Panc1 (cell line): ENCODE measurements at regions not wholly inside any gene's neighbourhood (a gene's known extent, or its start where the extent isn't known, plus 50 kb on each side); places are given as distances from the start of the nearest gene placed in this dataset.

ENCODE experiments used
- ATAC-seq: fragments of 200-7000 bp; cut with Tn5 transposase; 2 replicates; pipeline ENCODE4 v1.9.1; 2020; ENCODE audit warnings: mild to moderate bottlenecking, moderate library complexity
- BruUV-seq: library from RNA; stranded (reverse); fragments of 400-500 nt; replicated peaks from 2 replicates; lab custom pipeline; 2021; lab: Mats Ljungman, UMichigan
- CTCF ChIA-PET: fragments of 300-600 bp; sonication (Branson Sonifier 250); formaldehyde crosslinking; loops from one replicate; lab custom pipeline; 2022; ENCODE audit warnings: antibody characterized with exemption; lab: Charles Lee
- POLR2A ChIA-PET: fragments of 300-600 bp; sonication (Branson Sonifier 250); formaldehyde crosslinking; loops from one replicate; lab custom pipeline; 2022; ENCODE audit warnings: antibody characterized with exemption; lab: Charles Lee
- DNase-seq: peaks from one replicate; pipeline ENCODE4 v3.0.0-alpha.2; 2010; ENCODE audit warnings: low read depth, low spot score
- H3K27ac ChIP-seq: 2 replicates; pipeline ENCODE4 v1.5.1; 2011; ENCODE audit warnings: mild to moderate bottlenecking, low read length, inconsistent platforms
- H3K27me3 ChIP-seq: fragments of 200-500 bp; sonication (Bioruptor generic); 2 replicates; pipeline ENCODE4 v1.6.0; 2014; ENCODE audit warnings: low read length, inconsistent platforms; ENCODE audit not compliant: control insufficient read depth, insufficient read depth
- H3K36me3 ChIP-seq: fragments of 200-500 bp; sonication (Bioruptor generic); 2 replicates; pipeline ENCODE4 v1.5.1; 2014; ENCODE audit warnings: inconsistent platforms, mild to moderate bottlenecking, low read length, moderate library complexity; ENCODE audit not compliant: control insufficient read depth, insufficient read depth
- H3K4me1 ChIP-seq: 2 replicates; pipeline ENCODE4 v1.5.1; 2011; ENCODE audit warnings: inconsistent platforms, mild to moderate bottlenecking, low read length, moderate library complexity; ENCODE audit not compliant: control insufficient read depth, insufficient read depth
- H3K4me3 ChIP-seq, 2 experiments: 2 replicates each; pipeline ENCODE4 v1.5.1; 2011 to 2012; ENCODE audit warnings: low read depth in 2 of 2, low read length in 2 of 2, mild to moderate bottlenecking in 2 of 2, inconsistent platforms in 1 of 2, moderate library complexity in 1 of 2
- H3K9me3 ChIP-seq: fragments of 200-500 bp; sonication (Bioruptor generic); 2 replicates; pipeline ENCODE4 v1.5.1; 2014; ENCODE audit warnings: low read depth, mild to moderate bottlenecking, inconsistent platforms, low read length, moderate library complexity; ENCODE audit not compliant: control insufficient read depth, insufficient read depth
- CTCF ChIP-seq: fragments of 450-650 bp; IDR thresholded peaks from 2 replicates; pipeline ENCODE4 v1.5.1; 2017; ENCODE audit warnings: mild to moderate bottlenecking
- POLR2AphosphoS5 ChIP-seq: IDR thresholded peaks from 2 replicates; pipeline ENCODE4 v1.6.1; 2012; ENCODE audit warnings: mild to moderate bottlenecking, low read depth, low read length, moderate library complexity
- REST ChIP-seq, 2 experiments: IDR thresholded peaks; 2 replicates each; pipeline ENCODE4 v1.6.1; 2011 to 2012; ENCODE audit warnings: low read depth in 2 of 2, control low read depth in 1 of 2, low read length in 1 of 2, mild to moderate bottlenecking in 1 of 2, moderate library complexity in 1 of 2; ENCODE audit not compliant: insufficient read depth in 1 of 2
- SIN3A ChIP-seq: IDR thresholded peaks from 2 replicates; pipeline ENCODE4 v1.6.1; 2012; ENCODE audit warnings: low read depth, mild to moderate bottlenecking, low read length, moderate library complexity, borderline replicate concordance; ENCODE audit not compliant: insufficient read depth
- TCF7L2 ChIP-seq: IDR thresholded peaks from 2 replicates; pipeline ENCODE4 v1.6.1; 2011; ENCODE audit warnings: mild to moderate bottlenecking, low read depth, low read length, inconsistent platforms
- in situ Hi-C: cut with HindIII; loops from 2 replicates; pipeline ENCODE4 v1.10.0; 2016; ENCODE audit warnings: low sequenced_read_pairs, low pct_unique_long_range_greater_than_20kb
- intact Hi-C: fragments of 100-400 bp; cut with micrococcal nuclease; formaldehyde crosslinking; loops from one replicate; pipeline ENCODE4 v1.10.0; 2022; ENCODE audit not compliant: unreplicated experiment

- no peak for TF ChIP-seq SIN3A
- no peak for TF ChIP-seq REST (IDR thresholded peaks at IDR 0.05; ENCODE audit: insufficient read depth in 1 of 2, low read depth in 2 of 2, low read length in 1 of 2)
- TF ChIP-seq TCF7L2: no peak
- TF ChIP-seq CTCF: no peak
- no peak for TF ChIP-seq POLR2AphosphoS5
- ATAC-seq (no peak), DNase-seq (no peak)
- ChIA-PET POLR2A (no interaction called here), CTCF (no interaction called here)
- no peaks in the 10 kb centered on the region for H3K9me3 ChIP-seq
- no peaks in the 10 kb centered on the region for H3K36me3 ChIP-seq
- H3K4me3 ChIP-seq: no peak overlapping the region
- intact Hi-C loops: no loop called here
- in situ Hi-C loops: no loop called here
- no peak overlapping the region for H3K27ac ChIP-seq
- H3K27me3 ChIP-seq: no peaks in the 10 kb centered on the region
- no peaks in the 10 kb centered on the region for H3K4me1 ChIP-seq
- no TSS peak for BruUV-seq
These were observed 1560.2 kb downstream of the UQCRFS1 start for GRCh38 chr19:27652796-27653195.

GRCh38 chr19:27652281-27652680 lies 1560.7 kb downstream of the UQCRFS1 start:
- H3K27me3 ChIP-seq: no peaks in the 10 kb centered on the region
- ChIA-PET CTCF (no interaction called here), POLR2A (no interaction called here)
- in situ Hi-C loops: no loop called here
- no peaks in the 10 kb centered on the region for H3K9me3 ChIP-seq
- no TSS peak for BruUV-seq
- no peak overlapping the region for H3K4me3 ChIP-seq
- no peaks in the 10 kb centered on the region for H3K36me3 ChIP-seq
- ATAC-seq: no peak
- H3K27ac ChIP-seq: no peak overlapping the region
- intact Hi-C loops: no loop called here
- TF ChIP-seq SIN3A (no peak), REST (IDR thresholded peaks at IDR 0.05; ENCODE audit: insufficient read depth in 1 of 2, low read depth in 2 of 2, low read length in 1 of 2) (no peak), CTCF (no peak), TCF7L2 (no peak), POLR2AphosphoS5 (no peak)
- DNase-seq: no peak
- no peaks in the 10 kb centered on the region for H3K4me1 ChIP-seq
